Thoracic aorta (tissue), 2 donors: ENCODE measurements at regions not wholly inside any gene's neighbourhood (a gene's known extent, or its start where the extent isn't known, plus 50 kb on each side); places are given as distances from the start of the nearest gene placed in this dataset.

Experiments used
- ATAC-seq: fragments of 150-250 bp; one replicate; pipeline ENCODE4 v1.8.0; 2017; ENCODE audit warnings: low read depth; ENCODE audit not compliant: insufficient number of reproducible peaks, low FRiP score
- DNase-seq: peaks from one replicate; pipeline ENCODE4 v3.0.0-alpha.2; 2020; ENCODE audit warnings: low spot score
- H3K27ac ChIP-seq, 2 donors: fragments of 200-600 bp; sonication (generic); 1 replicate in 1 of 2; 2 replicates in 1 of 2; pipeline ENCODE4 v1.5.1; 2016; ENCODE audit warnings: mild to moderate bottlenecking in 2 of 2, moderate library complexity in 2 of 2
- H3K27me3 ChIP-seq: fragments of 200-600 bp; sonication (generic); replicated peaks from 2 replicates; pipeline ENCODE4 v1.6.0; 2016; ENCODE audit warnings: mild to moderate bottlenecking; ENCODE audit not compliant: insufficient read depth
- H3K36me3 ChIP-seq: fragments of 200-600 bp; sonication (generic); one replicate; pipeline ENCODE4 v1.5.1; 2016
- H3K4me1 ChIP-seq, 2 donors: fragments of 200-600 bp; sonication (generic); 1 replicate in 1 of 2; 2 replicates in 1 of 2; pipeline versions ENCODE4 v1.5.1 to v1.6.0; 2016; ENCODE audit warnings: low read depth in 2 of 2, mild to moderate bottlenecking in 1 of 2; ENCODE audit not compliant: control insufficient read depth in 1 of 2
- H3K4me3 ChIP-seq: fragments of 200-600 bp; sonication (generic); 2 replicates; pipeline ENCODE4 v1.5.1; 2016; ENCODE audit warnings: mild to moderate bottlenecking
- H3K9me3 ChIP-seq: fragments of 200-600 bp; sonication (generic); 2 replicates; pipeline ENCODE4 v1.5.1; 2016
- CTCF ChIP-seq: fragments of 200-600 bp; sonication (generic); IDR thresholded peaks from one replicate; pipeline ENCODE4 v1.5.1; 2019; ENCODE audit warnings: antibody characterized with exemption

- Histone ChIP-seq H3K4me1 (no peaks in the 10 kb centered on the region), H3K36me3 (no peaks in the 10 kb centered on the region), H3K27ac (no peak overlapping the region), H3K27me3 (no peaks in the 10 kb centered on the region), H3K9me3 (no peaks in the 10 kb centered on the region), H3K4me3 (no peak overlapping the region)
- DNase-seq: no peak
- no peak for TF ChIP-seq CTCF
- no peak for ATAC-seq
Measured at GRCh38 chr21:15559660-15560059, 170.1 kb upstream of the USP25 start.

DNA sequence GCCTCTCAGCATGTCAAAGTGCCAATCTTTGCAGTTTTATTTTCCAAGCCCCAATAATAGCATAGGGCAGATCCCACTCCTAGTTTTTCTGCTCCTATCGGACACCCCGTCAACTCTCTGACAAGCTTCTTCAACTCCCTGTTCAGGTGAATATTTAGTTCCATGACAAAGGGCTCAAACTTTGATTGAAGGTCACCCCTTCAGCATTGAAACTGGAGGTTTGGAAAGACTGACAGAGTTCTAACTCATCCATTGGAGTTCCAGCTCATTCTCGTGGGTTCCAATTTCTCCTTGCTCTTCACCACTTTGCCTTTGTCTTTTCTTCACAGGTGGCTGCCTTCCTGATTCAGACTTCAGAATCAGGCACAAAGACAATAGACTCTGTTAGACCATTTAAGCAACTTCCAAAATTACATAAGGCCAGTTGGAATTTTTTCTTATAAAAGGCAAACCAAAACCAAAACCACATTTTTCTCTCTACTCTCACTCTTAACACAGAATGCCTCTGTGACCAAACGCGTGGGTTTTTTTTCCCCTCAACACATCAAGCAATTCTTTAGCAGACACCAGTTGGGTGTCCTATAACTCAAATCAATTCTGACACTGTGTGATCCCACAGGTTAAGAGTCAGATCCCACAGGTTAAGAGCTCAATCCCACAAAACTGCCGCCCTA lies 169.3 kb upstream of the USP25 start:
- no peak for TF ChIP-seq CTCF

GRCh38 chr21:15562748-15563147 lies 167.0 kb upstream of the USP25 start:
- DNase-seq: no peak
- H3K27me3 ChIP-seq: no peaks in the 10 kb centered on the region
- no peaks in the 10 kb centered on the region for H3K9me3 ChIP-seq
- ATAC-seq: no peak
- H3K27ac ChIP-seq: no peak overlapping the region
- no peaks in the 10 kb centered on the region for H3K4me1 ChIP-seq
- no peak overlapping the region for H3K4me3 ChIP-seq
- no peak for TF ChIP-seq CTCF
- no peaks in the 10 kb centered on the region for H3K36me3 ChIP-seq

More for the DNA sequence above, 169.3 kb upstream of the USP25 start:
- ATAC-seq: no peak
- no peaks in the 10 kb centered on the region for H3K4me1 ChIP-seq
- no peak overlapping the region for H3K27ac ChIP-seq
- DNase-seq: no peak
- H3K9me3 ChIP-seq: no peaks in the 10 kb centered on the region
- no peak overlapping the region for H3K4me3 ChIP-seq
- no peaks in the 10 kb centered on the region for H3K36me3 ChIP-seq
- no peaks in the 10 kb centered on the region for H3K27me3 ChIP-seq

DNA sequence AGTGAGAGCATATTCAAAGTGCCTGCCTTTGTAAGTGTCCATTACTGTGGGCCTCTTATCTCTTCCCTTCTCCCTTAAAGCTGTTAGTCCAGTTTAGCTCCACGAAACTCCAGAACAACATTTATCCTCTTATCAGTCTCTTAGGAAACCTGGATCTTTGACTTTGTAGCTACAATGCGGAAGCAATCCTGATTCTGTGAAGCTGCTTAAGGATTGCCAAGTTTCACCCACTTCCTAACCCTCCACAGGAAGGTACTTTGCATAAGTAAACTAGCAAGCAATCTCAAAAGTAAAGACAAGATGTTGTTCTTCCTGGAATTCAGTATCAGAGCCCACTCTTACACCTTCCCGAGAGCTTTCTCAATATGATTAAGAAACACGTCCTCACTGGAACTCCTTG lies 164.9 kb upstream of the USP25 start:
- ATAC-seq (no peak), DNase-seq (no peak)
- no peak for TF ChIP-seq CTCF
- H3K9me3 ChIP-seq: no peaks in the 10 kb centered on the region
- H3K36me3 ChIP-seq: no peaks in the 10 kb centered on the region
- H3K4me3 ChIP-seq: no peak overlapping the region
- H3K27ac ChIP-seq: no peak overlapping the region
- H3K27me3 ChIP-seq: no peaks in the 10 kb centered on the region
- no peaks in the 10 kb centered on the region for H3K4me1 ChIP-seq

- no peaks in the 10 kb centered on the region for H3K27me3 ChIP-seq
- H3K4me1 ChIP-seq: no peaks in the 10 kb centered on the region
- no peak for DNase-seq
- H3K27ac ChIP-seq: no peak overlapping the region
- no peak for ATAC-seq
- H3K36me3 ChIP-seq: no peaks in the 10 kb centered on the region
- H3K4me3 ChIP-seq: no peak overlapping the region
- no peaks in the 10 kb centered on the region for H3K9me3 ChIP-seq
- TF ChIP-seq CTCF: no peak
Measured at GRCh38 chr21:15566703-15567102, 163.1 kb upstream of the USP25 start.
